ENCODE measurements at regions not wholly inside any gene's neighbourhood (a gene's known extent, or its start where the extent isn't known, plus 50 kb on each side); places are given as distances from the start of the nearest gene placed in this dataset.

- no peak for DNase-seq
Measured at GRCh38 chr1:239322369-239322768, 64.0 kb upstream of the CHRM3 start.

GRCh38 chr1:239321877-239322276 lies 64.5 kb upstream of the CHRM3 start:
- DNase-seq: no peak

DNA sequence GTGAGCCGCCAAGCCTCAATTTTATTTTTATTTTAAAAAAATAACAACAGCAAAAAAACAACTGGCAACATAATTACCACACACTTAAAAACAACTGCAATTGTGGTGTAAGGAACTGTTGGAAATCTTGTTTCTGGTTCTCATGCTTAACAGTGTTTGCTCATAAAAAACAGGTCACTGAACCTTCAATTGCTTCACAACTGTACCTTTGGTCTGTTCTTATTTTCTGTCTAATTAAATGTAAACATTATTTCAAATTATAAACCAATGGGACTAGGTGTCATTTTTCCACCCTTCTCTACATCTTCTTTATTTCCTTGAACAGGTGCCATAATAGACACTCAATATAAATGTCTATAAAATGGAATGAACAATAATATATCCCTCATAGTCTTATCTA lies 68.4 kb upstream of the CHRM3 start:
- no peak for DNase-seq

DNA sequence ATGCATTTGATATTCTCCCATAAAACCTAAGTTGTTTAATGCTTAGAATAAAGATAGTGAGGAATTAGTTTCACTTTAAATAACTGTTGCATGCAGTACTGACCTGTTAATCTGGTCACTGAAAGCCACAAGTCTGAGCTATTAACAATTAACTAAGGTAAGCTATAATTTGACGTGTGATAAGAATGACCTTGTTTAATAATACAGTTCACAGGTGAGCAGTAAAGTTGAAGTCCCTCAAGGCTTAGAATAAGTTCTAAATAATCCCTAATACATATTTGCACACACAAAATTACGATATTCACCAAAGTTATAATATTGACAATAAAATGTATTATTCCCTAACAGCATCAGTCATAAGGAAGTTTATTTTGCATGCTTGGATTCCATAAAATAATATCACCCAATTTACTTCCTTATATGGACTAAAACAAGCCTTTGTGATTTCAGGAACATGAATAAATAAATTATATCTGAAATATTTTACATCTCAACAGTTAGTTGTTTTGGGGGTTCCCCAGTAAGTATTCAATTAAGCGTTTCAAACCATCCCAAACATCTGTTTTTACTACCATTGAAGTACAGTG lies 70.6 kb upstream of the CHRM3 start:
- no peak for DNase-seq

DNA sequence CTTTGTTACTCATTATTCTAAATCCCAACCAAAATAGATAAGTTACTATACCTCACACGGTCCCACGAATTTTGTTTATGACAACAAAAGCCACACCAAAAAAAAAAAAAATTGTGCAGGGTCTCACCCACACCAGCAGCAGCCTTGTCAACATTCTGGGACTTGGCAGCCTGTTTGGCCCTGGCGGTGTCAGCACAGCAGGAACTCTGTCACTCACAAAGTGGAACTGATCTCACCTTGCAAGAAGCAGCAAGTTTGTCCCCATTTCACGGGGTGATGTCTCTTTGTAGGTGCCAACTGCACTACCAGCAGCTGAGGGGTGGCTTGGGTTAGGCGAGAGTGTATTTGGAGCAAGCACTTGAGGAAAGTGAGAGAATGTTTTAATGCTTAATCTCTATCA lies 75.0 kb upstream of the CHRM3 start:
- DNase-seq: no peak

DNA sequence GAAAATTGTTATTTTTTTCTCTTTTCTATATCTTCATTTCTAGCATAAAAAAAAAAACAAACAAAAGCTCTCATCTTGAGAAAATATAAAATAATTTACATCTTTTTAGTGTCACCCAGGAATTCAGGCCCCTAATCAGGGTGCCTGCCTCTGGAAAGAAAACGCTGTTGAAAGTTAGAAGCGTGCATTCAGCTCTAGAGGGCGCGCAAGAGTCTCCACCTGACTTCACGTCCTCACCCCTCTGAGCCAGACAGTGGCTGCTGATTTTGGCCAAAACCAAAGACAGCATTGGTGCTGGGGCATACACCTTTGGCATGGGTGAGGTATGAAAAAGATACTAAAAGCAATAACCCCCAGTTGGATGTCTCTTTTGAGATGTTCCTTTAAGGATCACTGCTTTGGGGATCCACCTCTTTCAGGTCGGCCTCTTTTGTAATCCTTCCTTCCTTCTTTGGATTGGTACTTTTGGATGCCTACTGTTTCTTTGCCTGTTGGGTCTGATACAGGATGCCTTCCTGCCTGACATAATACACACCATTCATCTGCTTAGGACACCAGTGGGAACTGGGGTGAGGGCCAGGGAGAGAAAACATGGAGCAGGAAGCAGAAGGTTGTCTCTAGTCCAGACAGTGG lies 77.6 kb upstream of the CHRM3 start:
- no peak for DNase-seq

DNA sequence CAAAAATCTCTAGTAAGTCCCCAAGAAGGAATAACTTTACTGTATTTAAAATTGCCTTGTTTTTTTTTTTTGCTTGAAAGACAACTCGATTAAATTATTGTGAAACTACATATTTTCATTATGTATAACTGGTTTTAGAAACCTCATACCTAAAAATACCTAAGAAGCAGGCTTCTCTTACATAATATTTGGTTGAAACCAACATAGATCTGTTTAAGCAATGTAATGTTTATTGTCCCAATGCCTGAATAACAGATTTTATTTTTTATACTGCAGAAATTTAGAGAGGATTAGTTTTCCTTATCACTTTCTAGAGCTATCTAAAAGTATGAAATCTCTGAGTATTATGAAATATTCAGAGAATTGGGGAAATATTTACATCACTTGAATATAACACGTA lies 78.5 kb upstream of the CHRM3 start:
- DNase-seq: no peak

DNA sequence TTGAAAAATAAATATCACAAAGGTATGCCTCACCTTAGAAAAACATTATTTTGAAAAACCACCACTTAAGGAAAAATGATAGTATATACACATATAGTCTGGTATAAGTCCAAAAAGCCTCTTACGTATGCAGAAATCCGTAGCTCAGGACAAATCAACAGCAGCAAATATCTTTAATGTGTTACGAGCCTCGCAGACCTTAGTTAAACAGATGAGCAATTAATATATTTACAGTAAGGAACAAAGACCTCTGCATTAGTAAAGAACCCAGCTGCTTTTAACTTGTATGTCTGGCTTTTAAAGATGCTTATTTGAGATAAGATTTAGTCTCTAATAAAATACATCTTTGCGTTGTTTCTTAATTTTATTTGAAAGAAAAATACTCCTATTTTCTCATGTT lies 79.9 kb upstream of the CHRM3 start:
- no peak for DNase-seq

DNA sequence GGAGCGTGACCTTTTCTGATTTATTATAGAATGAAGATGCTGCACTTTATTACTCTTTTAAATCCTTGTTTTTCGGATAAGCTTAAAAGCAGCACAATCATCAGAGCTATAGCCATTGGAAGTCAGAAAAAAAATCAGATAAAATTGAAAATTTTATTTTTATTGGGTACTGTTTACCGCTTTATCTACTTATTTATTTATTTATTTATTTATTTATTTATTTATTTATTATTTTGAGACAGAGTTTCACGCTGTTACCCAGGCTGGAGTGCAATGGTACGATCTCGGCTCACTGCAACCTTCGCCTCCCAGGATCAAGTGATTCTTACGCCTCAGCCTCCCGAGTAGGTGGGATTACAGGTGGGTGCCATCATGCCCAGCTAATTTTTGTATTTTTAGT lies 83.1 kb upstream of the CHRM3 start:
- no peak for DNase-seq

GRCh38 chr1:239302696-239303095 lies 83.7 kb upstream of the CHRM3 start:
- DNase-seq: no peak

DNA sequence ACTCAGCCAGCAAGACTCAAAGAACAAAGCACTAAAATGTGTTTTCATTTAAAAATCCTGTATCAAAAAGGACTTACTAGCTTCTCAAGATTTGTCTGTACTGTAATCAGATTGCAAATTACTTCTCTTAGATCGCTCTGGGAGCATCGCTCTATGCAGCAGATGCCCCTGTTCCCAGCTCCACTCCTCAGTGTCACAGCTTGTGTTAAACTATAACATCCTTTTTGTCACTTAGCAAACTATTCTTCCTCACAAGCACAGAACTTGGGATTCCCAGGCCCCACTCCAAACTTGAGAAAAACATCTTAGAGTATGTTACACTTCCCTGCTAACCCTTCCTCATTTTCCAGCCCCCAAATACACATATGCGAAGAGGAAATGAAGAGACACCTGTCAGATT lies 85.1 kb upstream of the CHRM3 start:
- no peak for DNase-seq

GRCh38 chr1:239297910-239298309 lies 88.5 kb upstream of the CHRM3 start:
- DNase-seq: no peak

- DNase-seq: no peak
Measured at GRCh38 chr1:239293350-239294110, 92.8 kb upstream of the CHRM3 start.

DNA sequence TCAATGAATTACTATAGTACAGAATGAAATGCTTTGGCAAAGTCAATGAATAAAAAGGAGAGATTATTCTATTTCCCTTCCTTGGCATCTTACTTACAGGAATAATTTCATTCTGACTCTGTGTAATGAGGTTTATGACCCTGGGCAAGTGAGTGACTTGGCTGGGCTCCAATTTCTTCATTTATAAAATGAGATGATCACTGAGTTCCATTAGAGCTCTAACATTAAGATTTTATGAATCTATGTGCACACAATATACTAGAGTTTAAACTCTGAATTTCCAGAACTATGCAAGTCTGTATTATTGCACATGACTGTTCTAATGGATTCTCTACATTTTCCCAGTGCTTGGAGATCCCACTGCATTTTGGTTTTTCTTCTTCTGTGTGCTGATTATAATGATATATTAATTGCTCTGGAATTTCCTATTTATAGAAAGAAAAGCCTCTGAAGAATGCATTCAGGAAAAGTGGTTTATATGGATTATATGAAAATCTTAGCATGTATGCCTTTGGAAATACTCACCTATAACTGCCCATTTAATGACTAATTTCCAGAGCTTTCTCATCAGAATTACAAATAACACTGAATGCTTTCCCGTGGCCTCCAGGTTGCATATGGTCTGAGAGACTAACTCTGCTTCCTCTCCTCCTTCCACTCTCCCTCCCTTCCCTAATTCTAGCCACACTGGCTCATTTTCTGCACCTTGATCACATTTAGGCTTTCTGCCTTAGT lies 97.4 kb upstream of the CHRM3 start:
- DNase-seq: no peak

- DNase-seq: no peak
Measured at GRCh38 chr1:239287296-239287695, 99.1 kb upstream of the CHRM3 start.

DNA sequence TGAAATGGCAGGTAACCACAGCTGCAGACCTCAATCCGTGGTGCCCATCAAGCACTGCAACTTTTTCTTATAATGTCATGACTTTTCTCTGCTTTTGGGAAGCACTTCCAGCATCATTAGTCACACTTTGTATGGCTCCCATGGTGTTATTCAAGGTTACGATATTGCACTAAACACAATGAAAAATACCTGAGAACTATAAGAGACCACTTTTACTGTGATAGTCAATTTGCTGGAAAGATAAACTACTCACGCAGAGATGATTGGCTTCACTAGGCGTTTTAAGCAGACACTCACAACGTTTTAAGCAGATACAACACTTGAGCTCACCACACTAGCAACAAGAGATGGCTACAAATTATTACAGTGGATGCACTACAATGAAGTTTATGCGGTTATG lies 103.2 kb upstream of the CHRM3 start:
- no peak for DNase-seq

- no peak for DNase-seq
Measured at GRCh38 chr1:239282411-239282810, 104.0 kb upstream of the CHRM3 start.

- DNase-seq: no peak
Measured at GRCh38 chr1:239276051-239276450, 110.3 kb upstream of the CHRM3 start.

GRCh38 chr1:239274242-239274830 lies 112.0 kb upstream of the CHRM3 start:
- no peak for DNase-seq

DNA sequence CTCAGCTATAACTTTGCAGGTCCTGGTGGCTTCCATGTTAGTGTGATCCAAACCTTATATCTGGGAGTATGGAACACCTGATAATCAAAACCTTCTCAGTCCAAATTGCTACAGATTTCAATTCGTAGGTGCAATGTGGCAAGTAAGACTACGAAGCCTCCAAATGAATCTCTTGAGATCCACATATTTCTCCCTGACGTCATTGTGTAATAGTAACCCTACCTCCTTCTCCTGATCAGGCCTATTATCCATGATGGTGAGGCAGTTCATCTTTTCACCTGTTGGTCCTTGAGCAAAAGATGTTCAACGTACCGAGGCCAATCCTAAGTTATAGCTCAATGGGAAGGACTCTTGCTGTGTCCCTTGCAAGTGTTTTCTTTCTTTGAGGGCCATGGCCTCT lies 115.9 kb upstream of the CHRM3 start:
- DNase-seq: no peak

DNA sequence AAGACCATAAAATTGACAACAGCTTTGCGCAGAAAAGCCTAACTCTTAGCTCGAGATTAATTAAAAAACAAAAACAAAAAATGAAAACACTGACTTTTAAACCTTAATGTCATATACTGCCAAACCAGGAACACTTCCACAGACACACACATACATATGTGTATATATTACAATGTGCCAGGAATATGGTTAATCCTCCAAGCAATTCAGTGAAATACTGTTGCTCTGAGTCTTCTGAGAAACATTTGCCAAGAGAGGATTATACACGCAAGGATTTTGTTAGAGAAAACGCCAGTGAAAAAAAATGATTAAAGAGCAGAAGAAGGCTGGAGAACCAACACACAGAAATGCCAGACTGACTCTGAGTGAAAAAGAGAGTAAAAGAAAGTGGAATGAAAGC lies 116.7 kb upstream of the CHRM3 start:
- no peak for DNase-seq

- DNase-seq: no peak
Measured at GRCh38 chr1:239268941-239269340, 117.4 kb upstream of the CHRM3 start.

DNA sequence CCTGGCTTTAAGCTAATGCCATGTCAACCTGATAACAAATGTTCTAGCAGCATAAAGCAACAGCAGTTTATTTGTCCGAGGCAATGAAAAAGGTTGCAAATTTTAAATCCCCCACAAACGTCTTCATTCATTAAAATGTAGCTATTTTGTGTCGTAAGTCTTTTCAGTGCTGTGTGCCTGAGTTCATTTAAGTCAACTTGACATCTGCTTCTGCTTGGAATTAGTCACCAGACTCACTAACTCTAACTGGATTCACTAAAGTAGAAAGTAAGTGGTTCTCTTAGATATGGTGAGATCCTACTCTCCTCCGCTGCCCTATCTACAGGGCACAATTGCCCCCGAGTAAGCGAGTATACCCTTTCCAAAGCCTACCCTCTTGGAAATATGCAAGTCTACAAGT lies 118.4 kb upstream of the CHRM3 start:
- no peak for DNase-seq
